A673 (cell line): ENCODE measurements at regions not wholly inside any gene's neighbourhood (a gene's known extent, or its start where the extent isn't known, plus 50 kb on each side); places are given as distances from the start of the nearest gene placed in this dataset.

Source experiments
- BruUV-seq: library from RNA; stranded (reverse); fragments of 400-500 nt; replicated peaks from 2 replicates; lab custom pipeline; 2021; lab: Mats Ljungman, UMichigan
- CTCF ChIA-PET: fragments of 300-600 bp; sonication (Branson Sonifier 250); formaldehyde crosslinking; loops from one replicate; lab custom pipeline; 2022; ENCODE audit warnings: antibody characterized with exemption; lab: Charles Lee
- POLR2A ChIA-PET: fragments of 300-600 bp; sonication (Branson Sonifier 250); formaldehyde crosslinking; loops from one replicate; lab custom pipeline; 2022; ENCODE audit warnings: antibody characterized with exemption; ENCODE audit not compliant: low non-redundant PET; lab: Charles Lee
- DNase-seq: peaks from one replicate; pipeline ENCODE4 v3.0.0-alpha.2; 2015; ENCODE audit warnings: low spot score
- H3K27ac ChIP-seq: fragments of 200-600 bp; sonication (generic); 2 replicates; pipeline ENCODE4 v1.5.1; 2016; ENCODE audit warnings: mixed run types, low read depth, mild to moderate bottlenecking, mixed read lengths, antibody characterized with exemption, low read length; ENCODE audit not compliant: poor library complexity, severe bottlenecking
- H3K27me3 ChIP-seq: fragments of 200-600 bp; sonication (generic); replicated peaks from 2 replicates; pipeline ENCODE4 v1.6.1; 2017; ENCODE audit warnings: mixed run types, low read depth, mild to moderate bottlenecking, mixed read lengths, antibody characterized with exemption, low read length; ENCODE audit not compliant: insufficient read depth, poor library complexity
- H3K36me3 ChIP-seq: fragments of 200-600 bp; sonication (generic); 2 replicates; pipeline ENCODE4 v1.6.1; 2016; ENCODE audit warnings: mixed run types, mild to moderate bottlenecking, mixed read lengths, antibody characterized with exemption, low read length; ENCODE audit not compliant: insufficient read depth, poor library complexity, severe bottlenecking
- H3K4me1 ChIP-seq: fragments of 200-600 bp; sonication (generic); 2 replicates; pipeline ENCODE4 v1.6.1; 2017; ENCODE audit warnings: mixed run types, mild to moderate bottlenecking, mixed read lengths, antibody characterized with exemption, low read length; ENCODE audit not compliant: insufficient read depth, poor library complexity, severe bottlenecking
- H3K4me3 ChIP-seq: fragments of 200-600 bp; sonication (generic); 2 replicates; pipeline ENCODE4 v1.5.1; 2016; ENCODE audit warnings: low read depth, mixed run types, mild to moderate bottlenecking, mixed read lengths, low read length; ENCODE audit not compliant: poor library complexity, severe bottlenecking
- H3K9me3 ChIP-seq: fragments of 200-600 bp; sonication (generic); 2 replicates; pipeline ENCODE4 v1.6.1; 2016; ENCODE audit warnings: mixed run types, low read depth, mild to moderate bottlenecking, mixed read lengths, antibody characterized with exemption, low read length; ENCODE audit not compliant: poor library complexity, severe bottlenecking
- CTCF ChIP-seq: fragments of 300-800, 200-600 bp; sonication (generic); conservative IDR thresholded peaks from 2 replicates; pipeline ENCODE4 v1.5.1; 2017; ENCODE audit warnings: low read depth, mild to moderate bottlenecking, antibody characterized with exemption, low read length, moderate library complexity, mixed read lengths
- EZH2 ChIP-seq: fragments of 200-600 bp; sonication (generic); IDR thresholded peaks from 2 replicates; pipeline ENCODE4 v1.6.1; 2017; ENCODE audit warnings: borderline replicate concordance, low read depth, mild to moderate bottlenecking, mixed read lengths, antibody characterized with exemption, low read length; ENCODE audit not compliant: poor library complexity, severe bottlenecking
- intact Hi-C: fragments of 100-400 bp; cut with micrococcal nuclease; formaldehyde crosslinking; loops from one replicate; pipeline ENCODE4 v1.10.0; 2022; ENCODE audit not compliant: unreplicated experiment

DNA sequence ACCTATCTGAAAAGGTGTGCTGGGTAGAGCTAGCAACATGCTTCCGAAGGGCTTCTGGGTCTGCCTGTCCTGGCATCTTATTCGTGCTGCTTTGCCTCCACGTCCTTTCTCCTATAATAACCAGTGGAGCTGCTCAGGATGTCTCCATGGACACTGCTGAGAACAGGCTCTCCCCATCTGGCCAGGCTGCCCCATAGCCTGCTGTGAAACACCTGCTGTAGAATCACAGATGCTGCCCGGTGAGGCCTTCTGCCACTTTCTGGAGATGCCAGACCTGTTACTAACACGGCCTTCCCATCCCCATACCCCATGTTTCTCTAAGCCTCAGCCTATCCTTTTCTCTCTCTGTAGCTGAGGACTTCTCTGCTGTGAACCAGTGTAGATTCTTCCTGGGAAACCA, 120.5 kb downstream of the IER5 start:
- BruUV-seq, result no TSS peak
- no peak for TF ChIP-seq EZH2
- no peak for TF ChIP-seq CTCF
- H3K4me1 ChIP-seq, result no peaks in the 10 kb centered on the region
- H3K4me3 ChIP-seq, result no peak overlapping the region
- intact Hi-C loops, result no loop called here
- H3K36me3 ChIP-seq, result no peaks in the 10 kb centered on the region
- H3K27ac ChIP-seq, result no peak overlapping the region
- H3K27me3 ChIP-seq, result peaks cover 36% of the 10 kb centered on the region
- ChIA-PET POLR2A (no interaction called here), CTCF (interaction anchor here (0.6 kb wide), 2 partner anchors 19 to 186 kb away, joined by 5 read pairs; no protein-coding TSS in a partner anchor)
- no peaks in the 10 kb centered on the region for H3K9me3 ChIP-seq
- DNase-seq, result no peak

DNA sequence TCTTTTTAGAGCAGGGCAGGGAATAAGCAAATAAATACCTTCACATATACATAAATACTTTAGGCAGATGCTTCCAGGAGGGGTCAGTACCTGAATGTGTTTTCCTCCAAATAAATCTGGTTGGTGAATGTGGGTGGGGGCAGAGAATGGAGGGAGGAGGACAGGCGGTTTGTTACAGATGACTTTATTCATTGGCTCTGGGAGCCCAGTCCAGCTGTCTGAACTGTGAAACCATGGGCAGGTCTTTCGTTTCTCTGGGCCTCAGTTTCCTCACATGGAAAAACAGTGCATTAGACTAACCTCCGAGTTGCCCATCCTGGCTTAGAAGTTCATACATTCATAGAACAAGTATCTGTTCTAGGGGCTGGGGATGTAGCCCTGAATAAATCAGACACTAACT, 124.6 kb downstream of the IER5 start:
- intact Hi-C loops, result no loop called here
- no peaks in the 10 kb centered on the region for H3K36me3 ChIP-seq
- DNase-seq, result no peak
- no TSS peak for BruUV-seq
- ChIA-PET CTCF (no interaction called here), POLR2A (no interaction called here)
- peaks cover 51% of the 10 kb centered on the region for H3K27me3 ChIP-seq
- H3K9me3 ChIP-seq, result no peaks in the 10 kb centered on the region
- H3K4me3 ChIP-seq, result no peak overlapping the region
- no peak overlapping the region for H3K27ac ChIP-seq
- TF ChIP-seq CTCF (no peak), EZH2 (no peak)
- no peaks in the 10 kb centered on the region for H3K4me1 ChIP-seq

DNA sequence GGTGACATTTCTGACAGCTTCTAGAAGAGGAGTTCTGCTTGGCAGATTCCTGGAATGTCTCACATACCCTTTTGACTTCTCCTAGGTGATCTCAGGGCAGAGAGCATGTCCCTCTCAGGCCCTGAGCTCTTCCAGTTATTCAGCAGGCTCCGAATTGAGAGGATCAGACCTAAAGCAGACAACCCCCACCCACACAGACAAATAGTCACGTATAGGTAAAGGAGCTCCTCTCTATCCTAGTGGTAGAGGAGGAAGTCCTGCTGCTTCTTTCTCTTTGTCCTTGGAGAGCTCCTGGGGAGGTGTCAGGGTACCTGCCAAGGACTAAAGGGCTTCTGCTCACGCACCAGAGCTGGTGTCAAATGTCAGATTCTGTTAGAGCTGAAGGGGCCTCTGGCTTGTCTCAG, 128.1 kb downstream of the IER5 start:
- H3K9me3 ChIP-seq, result no peaks in the 10 kb centered on the region
- intact Hi-C loops, result no loop called here
- H3K36me3 ChIP-seq, result no peaks in the 10 kb centered on the region
- H3K27ac ChIP-seq, result no peak overlapping the region
- ChIA-PET CTCF (no interaction called here), POLR2A (no interaction called here)
- no peak overlapping the region for H3K4me3 ChIP-seq
- no peak for TF ChIP-seq EZH2
- no peak for TF ChIP-seq CTCF
- DNase-seq, result no peak
- peaks cover 38% of the 10 kb centered on the region for H3K27me3 ChIP-seq
- BruUV-seq, result no TSS peak
- no peaks in the 10 kb centered on the region for H3K4me1 ChIP-seq
